Right atrium auricular region (tissue), 2 donors: ENCODE measurements at regions not wholly inside any gene's neighbourhood (a gene's known extent, or its start where the extent isn't known, plus 50 kb on each side); places are given as distances from the start of the nearest gene placed in this dataset.

Experiments
- DNase-seq: peaks from one replicate; pipeline ENCODE4 v3.0.0-alpha.2; 2019; ENCODE audit warnings: low spot score
- H3K27ac ChIP-seq, 2 donors: fragments of 200-600 bp; sonication (generic); 1 replicate in 1 of 2; 2 replicates in 1 of 2; pipeline ENCODE4 v1.5.1; 2016 to 2019
- H3K27me3 ChIP-seq, 2 donors: fragments of 200-600 bp; sonication (generic); one replicate each; pipeline versions ENCODE4 v1.5.1 to v1.6.0; 2017 to 2019
- H3K36me3 ChIP-seq: fragments of 200-600 bp; sonication (generic); one replicate; pipeline ENCODE4 v1.5.1; 2016
- H3K4me1 ChIP-seq, 2 donors: fragments of 200-600 bp; sonication (generic); one replicate each; pipeline versions ENCODE4 v1.5.1 to v1.6.0; 2017 to 2019
- H3K4me3 ChIP-seq, 2 donors: fragments of 200-600 bp; sonication (generic); 1 replicate in 1 of 2; 2 replicates in 1 of 2; pipeline ENCODE4 v1.5.1; 2017 to 2019; ENCODE audit warnings: mild to moderate bottlenecking in 1 of 2, moderate library complexity in 1 of 2
- H3K9me3 ChIP-seq, 2 donors: fragments of 200-600 bp; sonication (generic); one replicate each; pipeline ENCODE4 v1.5.1; 2019
- CTCF ChIP-seq, 2 donors: fragments of 200-600 bp; sonication (generic); IDR thresholded peaks; one replicate each; pipeline ENCODE4 v1.5.1; 2019; ENCODE audit warnings: antibody characterized with exemption in 2 of 2

- Histone ChIP-seq H3K36me3 (no peaks in the 10 kb centered on the region), H3K4me3 (no peak overlapping the region), H3K9me3 (no peaks in the 10 kb centered on the region), H3K27ac (no peak overlapping the region), H3K27me3 (no peaks in the 10 kb centered on the region), H3K4me1 (no peaks in the 10 kb centered on the region)
- no peak for DNase-seq
- no peak for TF ChIP-seq CTCF (IDR thresholded peaks at IDR 0.05)
Observed at GRCh38 chr10:1935912-1936311, 198.6 kb upstream of the ADARB2 start.

GRCh38 chr10:1933215-1933614 lies 195.9 kb upstream of the ADARB2 start:
- Histone ChIP-seq H3K9me3 (no peaks in the 10 kb centered on the region), H3K36me3 (no peaks in the 10 kb centered on the region), H3K4me3 (no peak overlapping the region), H3K4me1 (no peaks in the 10 kb centered on the region), H3K27me3 (no peaks in the 10 kb centered on the region), H3K27ac (no peak overlapping the region)
- no peak for TF ChIP-seq CTCF (IDR thresholded peaks at IDR 0.05)
- DNase-seq: no peak

GRCh38 chr10:1932692-1933094 lies 195.4 kb upstream of the ADARB2 start:
- H3K27me3 ChIP-seq: no peaks in the 10 kb centered on the region
- DNase-seq: no peak
- no peaks in the 10 kb centered on the region for H3K36me3 ChIP-seq
- no peaks in the 10 kb centered on the region for H3K9me3 ChIP-seq
- H3K27ac ChIP-seq: no peak overlapping the region
- H3K4me1 ChIP-seq: no peaks in the 10 kb centered on the region
- no peak overlapping the region for H3K4me3 ChIP-seq
- TF ChIP-seq CTCF (IDR thresholded peaks at IDR 0.05): no peak

- no peaks in the 10 kb centered on the region for H3K4me1 ChIP-seq
- no peak overlapping the region for H3K4me3 ChIP-seq
- no peak overlapping the region for H3K27ac ChIP-seq
- H3K27me3 ChIP-seq: no peaks in the 10 kb centered on the region
- no peak for TF ChIP-seq CTCF (IDR thresholded peaks at IDR 0.05)
- H3K36me3 ChIP-seq: no peaks in the 10 kb centered on the region
- no peak for DNase-seq
- H3K9me3 ChIP-seq: no peaks in the 10 kb centered on the region
Observed at GRCh38 chr10:1928606-1929005, 191.3 kb upstream of the ADARB2 start.

GRCh38 chr10:1923998-1924397 lies 186.7 kb upstream of the ADARB2 start:
- no peak overlapping the region for H3K4me3 ChIP-seq

More at GRCh38 chr10:1923998-1924397, 186.7 kb upstream of the ADARB2 start:
- Histone ChIP-seq H3K27ac (no peak overlapping the region), H3K36me3 (no peaks in the 10 kb centered on the region), H3K27me3 (no peaks in the 10 kb centered on the region), H3K4me1 (no peaks in the 10 kb centered on the region), H3K9me3 (no peaks in the 10 kb centered on the region)
- DNase-seq: no peak
- TF ChIP-seq CTCF (IDR thresholded peaks at IDR 0.05): no peak
